Right atrium auricular region (tissue), 2 donors: ENCODE measurements at regions not wholly inside any gene's neighbourhood (a gene's known extent, or its start where the extent isn't known, plus 50 kb on each side); places are given as distances from the start of the nearest gene placed in this dataset.

Experiments used
- DNase-seq: peaks from one replicate; pipeline ENCODE4 v3.0.0-alpha.2; 2019; ENCODE audit warnings: low spot score
- H3K27ac ChIP-seq, 2 donors: fragments of 200-600 bp; sonication (generic); 1 replicate in 1 of 2; 2 replicates in 1 of 2; pipeline ENCODE4 v1.5.1; 2016 to 2019
- H3K27me3 ChIP-seq, 2 donors: fragments of 200-600 bp; sonication (generic); one replicate each; pipeline versions ENCODE4 v1.5.1 to v1.6.0; 2017 to 2019
- H3K36me3 ChIP-seq: fragments of 200-600 bp; sonication (generic); one replicate; pipeline ENCODE4 v1.5.1; 2016
- H3K4me1 ChIP-seq, 2 donors: fragments of 200-600 bp; sonication (generic); one replicate each; pipeline versions ENCODE4 v1.5.1 to v1.6.0; 2017 to 2019
- H3K4me3 ChIP-seq, 2 donors: fragments of 200-600 bp; sonication (generic); 1 replicate in 1 of 2; 2 replicates in 1 of 2; pipeline ENCODE4 v1.5.1; 2017 to 2019; ENCODE audit warnings: mild to moderate bottlenecking in 1 of 2, moderate library complexity in 1 of 2
- H3K9me3 ChIP-seq, 2 donors: fragments of 200-600 bp; sonication (generic); one replicate each; pipeline ENCODE4 v1.5.1; 2019
- CTCF ChIP-seq, 2 donors: fragments of 200-600 bp; sonication (generic); IDR thresholded peaks; one replicate each; pipeline ENCODE4 v1.5.1; 2019; ENCODE audit warnings: antibody characterized with exemption in 2 of 2

- DNase-seq: no peak
- Histone ChIP-seq H3K27ac (peak overlapping the region in 1 of 2 donors; percentile 31), H3K9me3 (no peaks in the 10 kb centered on the region), H3K4me1 (no peaks in the 10 kb centered on the region), H3K36me3 (no peaks in the 10 kb centered on the region), H3K27me3 (no peaks in the 10 kb centered on the region), H3K4me3 (no peak overlapping the region)
- no peak for TF ChIP-seq CTCF (IDR thresholded peaks at IDR 0.05)
Measured at GRCh38 chr4:127446427-127446885, 186.3 kb upstream of the INTU start.

DNA sequence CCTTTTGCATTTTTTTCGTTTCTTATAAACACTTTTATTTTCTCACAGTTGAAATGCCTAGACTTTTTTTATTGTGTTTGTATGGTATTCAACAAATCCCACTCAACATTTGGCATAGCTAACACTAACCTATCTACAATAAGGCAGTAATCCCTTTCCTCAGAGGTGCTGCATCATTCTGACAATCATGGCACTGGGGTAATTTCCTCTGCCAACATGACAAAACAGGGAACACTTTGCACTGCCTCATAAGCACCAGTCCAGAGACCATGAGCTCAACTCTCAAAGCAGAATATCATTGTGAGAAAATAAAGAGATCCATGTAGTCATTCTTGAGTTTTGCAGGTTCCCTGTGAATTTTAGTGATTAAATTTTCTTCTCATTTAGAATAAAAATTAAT lies 183.8 kb upstream of the INTU start:
- Histone ChIP-seq H3K27me3 (no peaks in the 10 kb centered on the region), H3K9me3 (no peaks in the 10 kb centered on the region), H3K4me3 (no peak overlapping the region), H3K36me3 (no peaks in the 10 kb centered on the region), H3K4me1 (no peaks in the 10 kb centered on the region), H3K27ac (no peak overlapping the region)
- DNase-seq: no peak
- TF ChIP-seq CTCF (IDR thresholded peaks at IDR 0.05): no peak

GRCh38 chr4:127449449-127449848 lies 183.3 kb upstream of the INTU start:
- Histone ChIP-seq H3K9me3 (no peaks in the 10 kb centered on the region), H3K4me1 (no peaks in the 10 kb centered on the region), H3K27me3 (no peaks in the 10 kb centered on the region), H3K4me3 (no peak overlapping the region), H3K27ac (no peak overlapping the region), H3K36me3 (no peaks in the 10 kb centered on the region)
- DNase-seq: no peak
- no peak for TF ChIP-seq CTCF (IDR thresholded peaks at IDR 0.05)

- Histone ChIP-seq H3K36me3 (no peaks in the 10 kb centered on the region), H3K4me3 (no peak overlapping the region), H3K9me3 (no peaks in the 10 kb centered on the region), H3K4me1 (no peaks in the 10 kb centered on the region), H3K27me3 (no peaks in the 10 kb centered on the region), H3K27ac (no peak overlapping the region)
- no peak for DNase-seq
- TF ChIP-seq CTCF (IDR thresholded peaks at IDR 0.05): no peak
Measured at GRCh38 chr4:127450276-127450675, 182.5 kb upstream of the INTU start.

DNA sequence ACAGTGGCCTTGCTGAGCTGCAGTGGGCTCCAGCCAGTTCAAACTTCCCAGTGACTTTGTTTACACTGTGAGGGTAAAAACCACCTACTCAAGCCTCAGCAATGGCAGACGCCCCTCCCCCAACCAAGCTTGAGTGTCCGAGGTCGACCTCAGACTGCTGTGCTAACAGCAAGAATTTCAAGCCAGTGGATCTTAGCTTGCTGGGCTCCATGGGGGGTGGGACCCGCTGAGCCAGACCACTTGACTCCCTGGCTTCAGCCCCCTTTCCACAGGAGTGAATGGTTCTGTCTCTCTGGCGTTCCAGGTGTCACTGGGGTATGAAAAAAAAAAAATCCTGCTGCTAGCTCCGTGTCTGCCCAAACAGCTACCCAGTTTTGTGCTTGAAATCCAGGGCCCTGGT lies 168.9 kb upstream of the INTU start:
- Histone ChIP-seq H3K27me3 (no peaks in the 10 kb centered on the region), H3K4me3 (no peak overlapping the region), H3K9me3 (no peaks in the 10 kb centered on the region), H3K27ac (no peak overlapping the region), H3K4me1 (no peaks in the 10 kb centered on the region), H3K36me3 (no peaks in the 10 kb centered on the region)
- no peak for DNase-seq
- TF ChIP-seq CTCF (IDR thresholded peaks at IDR 0.05): no peak

DNA sequence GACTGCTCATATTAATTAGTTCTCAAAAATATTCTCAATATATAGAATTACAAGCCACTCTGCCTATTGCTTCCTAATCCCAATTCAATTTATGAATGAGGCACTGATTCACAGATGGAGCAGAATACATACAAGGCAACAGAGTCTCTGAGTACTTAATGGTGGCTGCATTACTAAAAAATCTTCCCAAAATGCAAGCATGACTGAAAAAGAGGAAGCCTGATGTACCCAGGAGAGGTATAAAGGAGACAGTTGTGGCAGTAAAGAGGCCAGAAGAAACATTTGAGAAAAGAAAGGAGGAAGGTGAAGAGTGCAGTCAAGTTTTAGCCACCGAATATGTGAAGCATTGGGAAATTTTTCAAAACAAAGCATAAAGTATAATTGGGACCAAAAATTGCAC lies 163.2 kb upstream of the INTU start:
- Histone ChIP-seq H3K27me3 (no peaks in the 10 kb centered on the region), H3K9me3 (no peaks in the 10 kb centered on the region), H3K36me3 (no peaks in the 10 kb centered on the region), H3K27ac (no peak overlapping the region), H3K4me3 (no peak overlapping the region), H3K4me1 (no peaks in the 10 kb centered on the region)
- no peak for DNase-seq
- TF ChIP-seq CTCF (IDR thresholded peaks at IDR 0.05): no peak
